ENCODE measurements at regions not wholly inside any gene's neighbourhood (a gene's known extent, or its start where the extent isn't known, plus 50 kb on each side); places are given as distances from the start of the nearest gene placed in this dataset.

- peaks cover under 1% of the 10 kb centered on the region for H3K9me3 ChIP-seq
- no peak for ATAC-seq
- TF ChIP-seq CTCF (IDR thresholded peaks at IDR 0.05): no peak
- intact Hi-C loops (cut with DNase I, micrococcal nuclease): no loop called here
- no peaks in the 10 kb centered on the region for H3K36me3 ChIP-seq (ENCODE audit: low read depth)
- H3K4me1 ChIP-seq (ENCODE audit: low read depth): no peaks in the 10 kb centered on the region
- H3K4me3 ChIP-seq: no peak overlapping the region
- DNase-seq: no peak
These were observed 428.2 kb downstream of the NPHP4 start for GRCh38 chr1:5563861-5564577.

- Histone ChIP-seq H3K9me3 (no peaks in the 10 kb centered on the region), H3K36me3 (ENCODE audit: low read depth) (no peaks in the 10 kb centered on the region), H3K4me1 (ENCODE audit: low read depth) (no peaks in the 10 kb centered on the region), H3K4me3 (no peak overlapping the region)
- intact Hi-C loops (cut with DNase I, micrococcal nuclease): no loop called here
- no peak for ATAC-seq
- no peak for DNase-seq
- no peak for TF ChIP-seq CTCF (IDR thresholded peaks at IDR 0.05)
These were observed 429.5 kb downstream of the NPHP4 start for GRCh38 chr1:5562769-5563168.

GRCh38 chr1:5562331-5562730 is 429.9 kb downstream of the NPHP4 start:
- H3K9me3 ChIP-seq: no peaks in the 10 kb centered on the region
- ATAC-seq (no peak), DNase-seq (no peak)
- no peaks in the 10 kb centered on the region for H3K36me3 ChIP-seq (ENCODE audit: low read depth)
- H3K4me1 ChIP-seq (ENCODE audit: low read depth): no peaks in the 10 kb centered on the region
- no peak overlapping the region for H3K4me3 ChIP-seq
- intact Hi-C loops (cut with DNase I, micrococcal nuclease): no loop called here
- TF ChIP-seq CTCF (IDR thresholded peaks at IDR 0.05): no peak

- Histone ChIP-seq H3K36me3 (ENCODE audit: low read depth) (no peaks in the 10 kb centered on the region), H3K4me1 (ENCODE audit: low read depth) (no peaks in the 10 kb centered on the region), H3K9me3 (no peaks in the 10 kb centered on the region), H3K4me3 (no peak overlapping the region)
- intact Hi-C loops (cut with DNase I, micrococcal nuclease): no loop called here
- no peak for DNase-seq
- TF ChIP-seq CTCF (IDR thresholded peaks at IDR 0.05): no peak
- ATAC-seq: no peak
These were observed 433.1 kb downstream of the NPHP4 start for GRCh38 chr1:5559078-5559477.

- Histone ChIP-seq H3K9me3 (no peaks in the 10 kb centered on the region), H3K36me3 (ENCODE audit: low read depth) (no peaks in the 10 kb centered on the region), H3K4me1 (ENCODE audit: low read depth) (no peaks in the 10 kb centered on the region), H3K4me3 (no peak overlapping the region)
- TF ChIP-seq CTCF (IDR thresholded peaks at IDR 0.05): no peak
- no peak for ATAC-seq
- no peak for DNase-seq
- intact Hi-C loops (cut with DNase I, micrococcal nuclease): no loop called here
These were observed 436.4 kb downstream of the NPHP4 start for GRCh38 chr1:5555853-5556252.

- no peaks in the 10 kb centered on the region for H3K4me1 ChIP-seq (ENCODE audit: low read depth)
- no peak overlapping the region for H3K4me3 ChIP-seq
- ATAC-seq (no peak), DNase-seq (no peak)
- intact Hi-C loops (cut with DNase I, micrococcal nuclease): no loop called here
- no peaks in the 10 kb centered on the region for H3K36me3 ChIP-seq (ENCODE audit: low read depth)
- no peak for TF ChIP-seq CTCF (IDR thresholded peaks at IDR 0.05)
- no peaks in the 10 kb centered on the region for H3K9me3 ChIP-seq
These were observed 437.4 kb downstream of the NPHP4 start for GRCh38 chr1:5554784-5555183.

All from mucosa of descending colon (tissue), 3 donors.